Endothelial cell of hepatic sinusoid (primary cell): ENCODE measurements at regions not wholly inside any gene's neighbourhood (a gene's known extent, or its start where the extent isn't known, plus 50 kb on each side); places are given as distances from the start of the nearest gene placed in this dataset.
"Not testable (repeated sequence)": the region's sequence is repeated elsewhere in the genome, so short reads cannot be mapped to it uniquely, and the experiment has no call there.

ENCODE experiments used
- in situ Hi-C: cut with HindIII; loops from 2 replicates; pipeline ENCODE4 v1.10.0; 2017; ENCODE audit warnings: low sequenced_read_pairs

DNA sequence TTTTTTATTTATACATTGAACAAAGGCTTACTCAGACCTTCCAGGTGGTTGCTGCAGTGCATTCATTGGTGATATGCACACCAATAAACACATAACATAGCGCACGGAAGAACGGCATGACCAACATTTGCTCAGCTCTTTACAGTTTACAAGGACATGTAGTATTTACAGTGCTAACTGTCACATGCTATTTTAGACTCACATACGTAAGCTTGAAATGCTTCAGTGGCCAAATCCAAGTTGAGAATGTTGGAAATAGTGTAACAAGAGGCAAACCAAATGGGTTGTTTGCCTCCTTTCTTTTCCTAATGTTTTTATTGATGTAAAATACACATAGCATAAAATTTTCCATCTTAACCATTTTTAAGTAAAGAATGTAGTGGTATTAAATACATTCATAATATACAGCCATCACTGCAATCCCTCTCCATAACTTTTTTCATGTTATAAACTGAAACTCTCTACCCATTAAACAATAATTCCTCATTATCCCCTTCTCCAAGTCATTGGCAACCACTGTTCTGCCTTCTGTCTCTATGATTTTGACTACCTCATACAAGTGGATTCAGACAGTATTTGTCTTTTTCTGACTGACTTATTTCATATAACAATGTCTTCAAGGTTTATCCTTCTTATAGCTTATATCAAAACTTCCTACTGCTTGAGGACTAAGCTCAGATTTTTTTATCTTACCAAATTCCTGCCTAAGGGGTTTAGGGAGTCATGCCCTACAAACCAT, 1722.9 kb upstream of the AGA start:
- in situ Hi-C loops, result no loop called here

DNA sequence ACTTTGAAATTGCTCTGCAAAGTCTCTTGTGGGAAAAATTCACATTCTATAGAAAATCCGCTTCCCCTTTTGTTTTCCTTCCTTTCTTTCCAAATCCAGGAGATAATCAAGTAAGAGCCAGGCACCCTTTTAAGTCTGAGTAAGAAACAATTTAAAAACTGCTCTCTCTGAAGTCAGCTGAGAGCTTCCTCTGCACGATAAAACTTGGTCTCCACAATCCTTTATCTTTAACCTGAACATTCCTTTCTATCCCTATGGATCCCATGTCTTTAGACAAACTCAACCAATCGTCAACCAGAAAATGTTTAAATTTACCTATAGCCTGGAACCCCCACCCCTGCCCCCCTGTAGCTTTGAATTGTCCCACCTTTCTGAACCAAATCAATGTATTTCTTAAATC, 1723.6 kb upstream of the AGA start:
- in situ Hi-C loops, result no loop called here

DNA sequence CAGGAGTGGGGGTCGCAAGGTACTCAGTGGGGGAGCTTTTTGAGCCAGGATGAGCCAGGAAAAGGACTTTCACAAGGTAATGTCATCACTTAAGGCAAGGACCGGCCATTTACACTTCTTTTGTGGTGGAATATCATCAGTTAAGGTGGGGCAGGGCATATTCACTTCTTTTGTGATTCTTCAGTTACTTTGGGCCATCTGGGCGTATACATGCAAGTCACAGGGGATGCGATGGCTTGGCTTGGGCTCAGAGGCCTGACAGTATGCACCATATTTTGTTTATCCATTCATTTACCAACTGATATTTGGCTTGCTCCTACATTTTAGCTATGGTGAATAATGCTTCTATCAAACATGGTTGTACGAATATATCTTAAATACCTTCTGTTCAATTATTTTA, 1728.1 kb upstream of the AGA start:
- in situ Hi-C loops, result not testable (repeated sequence)

DNA sequence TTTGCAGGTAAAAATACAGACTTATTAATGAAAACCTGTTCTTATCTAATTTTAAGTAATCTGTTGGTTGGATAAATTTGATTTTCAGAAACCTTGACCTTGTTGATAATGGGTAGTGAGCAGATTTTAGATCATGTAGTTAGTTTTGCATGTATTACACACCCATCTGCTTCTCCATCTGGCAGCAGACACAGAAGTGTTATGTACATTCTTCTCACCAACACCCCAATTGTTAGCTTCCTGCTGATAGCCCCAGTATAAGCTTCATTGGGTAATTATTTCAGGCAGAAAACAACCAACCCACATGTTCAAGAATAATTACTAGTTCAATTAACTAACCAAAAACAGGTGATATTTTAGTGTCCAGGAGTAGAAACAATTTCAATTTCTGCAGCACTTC, 1740.5 kb upstream of the AGA start:
- in situ Hi-C loops, result no loop called here

DNA sequence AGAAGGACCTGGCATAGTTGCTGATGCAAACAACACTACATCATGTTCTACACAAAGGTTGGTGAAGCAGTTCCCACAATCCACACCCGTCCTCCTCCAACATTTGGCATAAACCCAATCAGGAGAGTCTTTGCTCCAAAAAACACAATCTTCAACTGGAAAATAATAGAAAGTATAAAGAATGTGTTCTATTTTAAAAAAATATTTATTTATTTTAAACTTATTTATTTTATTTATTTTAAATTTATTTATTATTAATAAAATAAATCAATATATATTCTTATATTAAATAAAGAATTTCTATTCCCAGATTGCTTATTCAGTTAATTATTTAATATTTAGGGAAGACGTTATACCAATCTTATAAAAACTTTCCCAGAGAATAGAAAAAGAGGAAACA, 1753.7 kb upstream of the AGA start:
- in situ Hi-C loops, result no loop called here

DNA sequence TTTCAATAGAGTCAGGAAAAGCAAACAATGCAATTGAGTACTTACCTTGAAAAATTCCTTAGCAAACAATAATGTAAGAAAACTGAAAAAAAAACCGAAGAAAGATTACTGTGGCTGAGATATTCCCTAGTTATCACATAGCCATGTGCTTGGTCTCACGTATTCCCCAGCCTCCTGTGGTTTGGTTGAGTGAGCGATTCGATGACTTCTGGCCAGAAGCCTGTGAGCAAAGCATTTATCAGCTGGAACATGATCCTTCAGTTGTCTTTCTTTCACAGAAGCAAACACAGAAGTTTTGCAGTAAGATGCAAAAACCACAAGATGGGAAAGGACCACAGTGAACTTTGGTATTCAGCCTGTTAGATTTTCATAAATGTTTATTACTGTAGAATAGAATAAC, 1754.3 kb upstream of the AGA start:
- in situ Hi-C loops, result no loop called here

DNA sequence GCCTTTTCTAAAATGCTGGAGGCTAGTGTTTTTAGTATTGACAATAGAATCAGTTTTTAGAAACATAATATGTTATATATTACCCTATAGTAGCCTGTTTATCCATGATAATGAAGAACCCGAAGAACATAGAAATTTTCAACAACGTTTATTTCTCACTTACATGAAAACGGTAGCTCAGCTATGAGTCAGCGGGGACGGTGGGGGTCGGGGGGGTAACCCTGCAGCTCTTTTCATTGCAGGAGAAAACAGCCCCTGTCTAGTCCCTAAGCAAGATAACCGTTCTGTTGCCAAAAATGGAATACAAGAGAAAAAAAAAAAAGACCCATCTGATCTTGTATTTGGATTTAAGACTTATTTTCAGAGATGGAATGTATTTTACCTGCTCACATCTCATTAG, 1758.4 kb upstream of the AGA start:
- in situ Hi-C loops, result no loop called here

DNA sequence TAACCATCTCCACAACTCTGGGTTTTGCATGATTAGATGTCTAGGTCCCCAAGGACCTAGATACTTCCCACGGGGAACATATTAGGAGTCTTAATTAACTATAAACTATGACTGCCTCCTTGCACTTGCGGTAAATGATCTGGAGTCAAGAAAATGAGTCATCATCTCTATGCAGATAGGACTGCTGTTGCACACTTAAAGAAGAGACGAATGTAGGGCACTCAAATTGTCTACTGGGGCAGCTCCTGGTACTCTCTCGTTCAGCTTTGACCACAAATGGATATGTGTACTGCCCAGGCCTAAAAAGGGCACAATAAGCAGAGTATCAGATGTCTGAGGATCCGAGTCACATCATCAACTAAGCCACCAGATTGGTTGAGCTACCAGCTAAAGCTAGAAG, 1783.4 kb upstream of the AGA start:
- in situ Hi-C loops, result no loop called here

DNA sequence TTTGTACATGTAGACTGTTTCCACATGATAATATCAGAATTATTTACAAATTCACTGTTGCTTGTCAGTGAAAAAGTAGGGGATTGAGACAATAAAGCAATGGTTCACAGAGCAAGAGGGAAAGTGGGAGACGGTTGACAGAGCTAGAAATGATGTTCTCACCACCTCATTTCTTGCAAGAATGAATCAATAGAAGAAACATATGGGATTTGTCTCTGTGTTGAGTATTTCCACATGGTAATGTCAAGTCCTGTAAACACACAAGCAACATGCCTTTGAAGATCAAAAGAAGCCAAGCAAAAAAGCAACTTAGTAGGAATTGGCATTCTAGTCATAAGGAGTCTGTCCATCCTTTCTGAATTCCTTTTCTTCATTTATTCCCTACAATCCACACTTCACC, 1806.6 kb upstream of the AGA start:
- in situ Hi-C loops, result no loop called here

DNA sequence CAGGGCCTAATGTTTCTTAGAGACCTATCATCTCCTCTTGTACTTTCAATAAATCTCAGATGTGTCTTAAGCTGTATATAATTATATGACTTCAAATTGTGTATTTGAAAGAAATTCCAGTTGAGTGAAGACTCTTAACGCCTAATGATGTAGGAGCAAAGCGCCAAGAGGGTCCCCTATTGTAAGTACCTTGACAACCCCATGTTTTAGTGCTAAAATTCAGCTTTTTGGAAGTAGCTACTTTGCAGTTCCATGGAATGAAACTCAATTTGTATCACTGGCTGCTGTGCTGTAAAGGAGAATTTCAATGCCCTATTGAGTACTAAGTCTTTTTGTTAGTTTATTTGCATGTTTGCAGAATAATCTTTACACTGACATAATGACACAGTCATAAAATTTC, 1826.6 kb upstream of the AGA start:
- in situ Hi-C loops, result no loop called here

DNA sequence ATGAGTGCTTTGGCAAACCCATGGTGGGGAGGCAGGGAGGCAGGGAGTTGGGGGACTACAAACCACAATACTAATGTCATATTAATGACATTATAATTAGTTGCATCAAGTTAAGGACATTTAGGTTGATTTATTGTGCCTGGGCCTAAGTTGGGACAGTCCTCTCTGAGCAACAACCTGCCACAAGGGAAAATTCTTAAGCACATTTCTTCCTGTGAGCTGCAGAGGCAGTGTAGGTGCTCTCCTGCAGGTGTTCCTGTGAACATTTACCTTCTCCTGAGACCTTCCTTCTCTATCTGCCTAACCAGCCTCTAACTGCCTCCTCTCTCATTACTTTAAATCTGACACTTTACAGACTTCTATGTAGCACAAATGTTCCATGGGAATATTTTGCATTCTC, 1830.0 kb upstream of the AGA start:
- in situ Hi-C loops, result no loop called here

DNA sequence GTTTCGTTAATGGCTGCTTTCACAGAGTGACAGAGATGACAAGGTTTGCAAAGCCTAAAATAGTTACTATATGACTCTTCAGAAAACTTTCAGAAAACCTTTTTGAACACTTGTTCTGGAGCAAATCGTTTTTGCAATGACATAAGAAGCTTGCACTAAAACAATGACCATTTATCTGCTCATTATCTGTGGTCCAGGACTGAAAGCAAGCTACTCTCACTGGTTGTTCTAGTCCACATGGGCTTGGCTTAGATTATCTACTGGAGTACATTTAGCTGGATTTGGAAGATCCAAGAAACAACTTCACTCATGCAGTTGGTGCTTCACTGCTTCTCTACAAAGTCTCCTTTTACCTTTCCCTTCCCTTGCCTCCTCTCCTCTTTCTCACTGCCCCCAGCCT, 1836.4 kb upstream of the AGA start:
- in situ Hi-C loops, result no loop called here

DNA sequence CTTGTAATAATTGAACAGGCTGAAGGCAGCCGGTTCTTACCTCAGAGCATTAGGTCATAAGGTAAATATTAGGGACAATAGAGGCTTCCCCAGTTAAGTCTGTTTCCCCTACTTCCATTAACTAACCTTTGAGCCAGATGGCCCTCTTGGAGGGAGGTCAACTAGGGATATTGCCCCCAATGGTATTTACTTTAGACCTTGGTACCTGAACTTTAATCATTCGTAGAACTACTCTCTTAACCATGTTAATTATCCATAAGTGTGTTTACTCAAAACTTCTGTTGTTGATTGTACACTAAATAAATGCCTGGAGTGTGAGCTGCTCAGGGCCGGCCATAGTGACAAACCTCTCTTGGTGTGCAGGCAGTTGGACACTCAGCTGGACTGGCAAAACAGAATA, 1843.5 kb upstream of the AGA start:
- in situ Hi-C loops, result no loop called here

DNA sequence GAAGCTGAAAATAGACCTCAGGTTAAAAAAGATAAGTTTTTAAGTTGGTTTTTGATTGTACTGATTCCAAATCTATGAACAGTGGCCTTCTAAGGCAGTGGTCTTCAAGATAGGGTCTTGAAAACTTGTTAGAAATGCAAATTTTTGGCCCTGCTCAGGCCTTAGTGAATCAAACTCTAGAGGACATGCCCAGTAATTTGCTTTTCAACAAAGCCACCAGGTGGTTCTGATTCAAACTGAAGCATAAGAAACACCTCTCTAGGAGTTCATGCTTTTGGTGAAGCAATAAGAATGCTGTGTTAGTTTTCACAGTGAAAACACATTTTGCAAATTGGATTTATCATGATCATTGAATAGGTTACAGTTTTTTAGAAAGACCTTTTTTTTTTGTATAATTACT, 1849.4 kb upstream of the AGA start:
- in situ Hi-C loops, result no loop called here

DNA sequence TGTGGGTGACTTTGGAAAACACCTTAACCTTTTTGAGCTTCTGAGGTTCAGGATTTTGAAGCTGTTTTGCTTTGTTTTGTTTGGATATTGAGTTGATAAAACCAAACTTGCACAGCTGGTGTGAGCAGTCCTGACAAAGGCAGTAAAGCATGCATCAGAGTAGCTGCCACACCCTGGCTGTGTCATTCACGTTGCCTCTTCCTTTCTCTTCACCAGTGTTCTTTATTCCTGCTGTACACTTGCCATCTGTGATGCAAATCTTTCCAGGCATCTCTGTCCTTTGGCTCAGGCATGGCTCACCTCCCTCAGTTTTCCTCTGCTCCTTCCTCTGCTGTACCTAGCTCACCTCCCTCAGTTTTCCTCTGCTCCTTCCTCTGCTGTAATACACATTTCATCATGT, 1850.2 kb upstream of the AGA start:
- in situ Hi-C loops, result no loop called here

DNA sequence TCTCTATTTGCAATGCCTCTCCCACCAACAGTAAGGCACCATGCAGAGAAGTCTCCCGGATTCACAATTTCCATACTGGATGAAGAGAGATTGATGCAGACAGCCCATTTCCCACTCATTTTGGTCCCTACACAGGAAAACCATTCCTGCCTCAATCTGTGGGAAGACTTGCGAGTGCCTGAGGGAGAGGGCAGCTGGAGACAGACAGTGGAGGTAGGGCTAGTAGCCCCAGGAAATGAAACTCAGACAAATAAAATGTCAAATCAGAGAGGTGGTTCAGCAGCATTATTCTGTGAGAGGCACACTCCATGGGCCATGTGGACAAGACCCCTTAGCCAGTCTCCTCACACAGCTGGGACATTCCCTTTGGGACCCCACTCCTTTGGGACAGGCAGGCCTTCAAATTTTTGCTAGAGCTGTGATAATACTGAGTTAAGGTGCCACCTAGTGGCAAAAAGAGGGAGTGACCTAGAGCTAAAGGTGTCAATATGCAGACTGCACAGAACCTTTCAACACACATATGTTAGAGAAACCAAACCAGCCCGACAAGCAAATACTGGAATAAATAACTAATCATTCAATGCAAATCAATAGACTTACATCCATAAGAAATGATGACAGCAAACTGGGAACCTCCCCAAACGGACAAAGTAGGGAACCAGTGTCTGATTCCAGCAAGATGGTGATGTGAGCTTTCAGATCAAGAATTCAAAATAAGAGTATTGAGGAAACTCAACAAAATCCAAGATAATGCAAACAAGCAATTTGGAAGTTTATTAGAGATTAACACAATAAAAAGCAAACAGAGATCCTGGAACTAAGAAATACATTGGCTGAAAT, 1865.3 kb upstream of the AGA start:
- in situ Hi-C loops, result no loop called here

DNA sequence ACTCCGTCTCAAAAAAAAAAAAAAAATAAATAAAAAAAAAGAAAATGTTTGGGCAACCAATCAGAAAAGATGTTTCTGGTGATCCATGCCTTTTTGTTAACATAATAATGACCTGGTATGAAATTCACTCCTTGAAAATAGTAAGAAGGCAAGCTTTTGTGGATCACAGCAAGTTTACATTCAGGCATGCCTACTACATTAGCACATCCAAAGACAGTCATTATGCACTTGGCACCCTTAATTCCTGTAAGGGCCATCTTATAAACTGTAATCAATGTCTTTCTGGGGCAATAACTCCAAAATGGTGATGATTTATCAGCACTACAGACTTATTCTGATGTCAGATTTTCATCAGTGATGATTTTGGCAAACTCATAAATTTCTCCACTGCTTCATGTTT, 1871.6 kb upstream of the AGA start:
- in situ Hi-C loops, result no loop called here

DNA sequence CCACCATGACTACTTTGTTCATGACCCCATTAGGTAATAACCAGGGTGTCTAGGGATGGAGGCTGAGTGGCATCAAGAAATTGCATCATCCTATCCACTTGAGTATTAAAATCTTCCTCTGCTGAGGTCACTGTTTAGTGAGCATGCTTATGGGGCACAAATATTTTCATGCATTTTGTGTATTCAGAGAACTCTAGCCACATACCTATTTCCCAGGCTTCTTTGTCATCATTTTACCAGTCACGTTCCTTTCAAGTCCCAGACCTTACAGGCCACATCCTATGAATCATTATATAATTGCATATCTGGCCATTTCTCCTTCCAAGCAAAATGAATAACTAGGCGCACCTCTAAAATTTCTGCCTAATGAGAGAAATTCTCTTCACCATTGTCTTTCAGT, 1882.9 kb upstream of the AGA start:
- in situ Hi-C loops, result no loop called here

DNA sequence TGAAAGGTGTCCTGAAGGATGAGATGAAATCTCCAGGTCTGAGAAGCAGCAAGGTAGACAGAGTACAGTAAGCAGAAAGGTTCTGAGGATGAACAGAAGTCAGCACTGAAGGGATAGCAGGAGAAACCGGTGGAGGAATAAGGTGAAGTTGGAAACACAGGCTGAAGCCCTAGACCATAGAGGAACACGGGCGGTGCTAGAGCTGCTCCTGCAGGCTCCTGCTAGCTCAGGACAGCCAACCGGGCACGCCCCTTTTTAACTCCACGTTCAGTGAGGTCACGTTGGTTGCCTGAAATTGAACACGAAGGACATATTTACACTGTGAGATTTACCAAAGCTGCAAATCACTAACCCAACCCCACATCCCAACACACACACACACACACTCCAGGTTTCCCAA, 1886.4 kb upstream of the AGA start:
- in situ Hi-C loops, result no loop called here

DNA sequence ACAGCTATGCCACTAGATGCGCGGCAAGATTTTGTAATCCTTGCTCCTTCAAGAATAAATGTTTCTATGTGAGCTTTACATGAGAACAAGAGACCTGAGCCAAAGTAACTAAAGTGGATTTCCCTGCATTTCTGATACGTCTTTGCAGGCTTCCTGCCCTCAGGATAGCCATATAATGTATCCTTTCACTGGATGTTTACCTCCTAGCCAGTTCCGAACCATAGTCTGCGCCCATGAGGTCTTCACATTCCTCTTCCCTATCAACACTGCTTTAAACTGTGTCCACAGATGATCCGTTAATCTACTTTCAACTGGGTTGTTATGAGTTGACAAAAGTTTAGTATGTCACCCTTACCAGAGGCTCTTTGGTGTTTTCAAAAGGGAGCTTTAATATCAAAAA, 1889.1 kb upstream of the AGA start:
- in situ Hi-C loops, result no loop called here

DNA sequence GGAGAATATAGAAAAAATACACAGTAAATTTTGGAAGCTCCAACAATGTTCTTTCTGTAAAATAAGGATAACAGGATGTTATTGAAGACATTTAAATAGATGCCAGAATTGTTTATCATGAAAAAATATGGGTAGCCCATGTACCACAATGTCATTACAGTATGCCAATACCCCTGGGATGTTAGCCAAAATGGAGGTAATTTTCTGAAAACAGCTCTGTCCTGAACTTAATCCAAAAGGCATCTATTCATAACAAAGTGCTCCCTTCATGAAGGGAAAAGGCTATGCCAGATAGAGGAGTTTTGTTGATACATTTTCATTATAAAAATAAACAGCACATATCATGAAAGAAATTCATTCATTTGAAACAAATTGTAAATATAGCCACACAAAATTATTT, 1902.6 kb upstream of the AGA start:
- in situ Hi-C loops, result no loop called here

DNA sequence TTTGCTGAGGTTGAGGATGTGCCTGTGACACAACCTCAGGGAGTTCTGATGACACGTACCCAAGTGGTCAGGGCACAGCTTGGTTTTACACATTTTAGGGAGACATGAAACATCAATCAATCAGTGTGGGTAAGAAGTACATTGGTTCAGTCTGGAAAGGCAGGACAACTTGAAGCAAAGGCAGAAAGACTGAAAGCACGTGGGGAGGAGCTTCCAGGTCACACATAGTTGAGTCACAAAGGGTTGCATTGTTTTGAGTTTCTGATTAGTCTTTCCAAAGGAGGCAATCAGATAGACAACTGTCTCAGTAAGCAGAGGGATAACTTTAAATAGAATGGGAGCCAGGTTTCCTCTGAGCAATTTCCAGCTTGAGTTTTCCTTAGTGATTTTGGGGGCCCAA, 1910.0 kb upstream of the AGA start:
- in situ Hi-C loops, result no loop called here

DNA sequence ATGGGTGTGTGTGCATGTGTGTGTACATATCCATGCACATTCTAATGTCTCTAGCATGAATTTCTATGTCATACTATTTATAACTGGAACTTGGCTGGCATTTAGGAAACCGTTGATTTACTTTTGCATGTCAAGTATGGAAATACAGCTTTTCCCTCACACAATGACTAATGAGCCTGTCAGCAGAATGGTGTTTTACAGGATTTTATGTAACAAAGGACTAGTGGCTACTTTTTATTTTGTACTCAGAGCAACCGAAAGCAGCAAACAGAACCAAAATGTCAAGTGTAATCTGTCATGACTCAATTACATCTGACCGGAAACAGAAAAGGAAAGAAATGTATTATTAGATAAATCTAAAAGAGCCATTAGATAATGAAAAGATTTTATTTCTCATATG, 1911.5 kb upstream of the AGA start:
- in situ Hi-C loops, result no loop called here
